HK-2 (cell line): ENCODE measurements at regions not wholly inside any gene's neighbourhood (a gene's known extent, or its start where the extent isn't known, plus 50 kb on each side); places are given as distances from the start of the nearest gene placed in this dataset.

ENCODE experiments used
- DNase-seq: peaks from one replicate; pipeline ENCODE4 v3.0.0-alpha.2; 2018; ENCODE audit not compliant: unreplicated experiment

- DNase-seq = no peak
Measured at GRCh38 chr9:28820741-28821140, 1247.5 kb upstream of the C9orf72 start.

- DNase-seq = no peak
Measured at GRCh38 chr9:28821240-28821639, 1248.0 kb upstream of the C9orf72 start.

DNA sequence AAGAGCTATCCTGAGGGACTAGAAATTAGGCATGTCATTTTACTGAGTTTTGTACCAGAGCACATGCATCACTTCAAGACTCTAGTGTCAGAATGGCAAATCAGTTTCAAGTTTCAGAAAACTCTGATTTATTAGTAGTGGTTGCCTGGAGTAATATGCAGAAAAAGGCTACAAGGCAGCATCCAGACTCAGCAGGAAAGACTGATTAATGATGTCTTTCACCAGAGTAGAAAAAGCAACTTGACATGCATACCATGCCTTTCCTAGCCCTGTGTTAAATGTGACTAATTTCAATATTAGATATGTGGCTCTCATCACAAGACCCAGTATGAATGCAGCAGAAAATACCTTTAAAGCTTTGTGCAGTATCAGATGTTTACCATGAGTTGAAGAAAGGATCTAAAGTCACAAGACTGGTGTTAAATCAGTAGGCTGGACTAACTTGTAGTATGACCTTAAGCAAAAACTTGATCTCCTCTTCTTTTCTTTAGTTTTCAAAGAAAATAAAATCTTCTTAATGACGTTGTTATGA, 1251.2 kb upstream of the C9orf72 start:
- DNase-seq = no peak

- no peak for DNase-seq
Measured at GRCh38 chr9:28832168-28832770, 1259.0 kb upstream of the C9orf72 start.

DNA sequence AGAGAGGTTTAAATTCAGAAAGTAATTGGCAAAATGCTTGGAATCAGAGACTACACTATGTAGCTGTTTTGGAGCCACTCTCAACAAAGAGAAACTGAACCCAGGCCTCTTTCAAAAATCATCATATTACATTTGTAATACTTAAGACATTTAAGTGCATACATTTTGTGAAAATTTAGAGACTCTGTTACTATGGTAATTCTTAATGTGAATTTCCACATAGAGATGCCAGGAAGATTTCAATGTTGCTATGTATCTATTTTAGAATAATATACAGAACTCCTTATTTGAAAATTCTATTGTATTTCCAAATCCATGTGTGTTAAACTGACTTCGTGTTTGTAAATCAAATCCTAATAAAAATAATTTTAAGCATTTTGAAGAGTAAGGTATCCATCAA, 1260.9 kb upstream of the C9orf72 start:
- no peak for DNase-seq

GRCh38 chr9:28839778-28840430, 1266.6 kb upstream of the C9orf72 start:
- DNase-seq = no peak

- DNase-seq = no peak
Measured at GRCh38 chr9:28841775-28842174, 1268.5 kb upstream of the C9orf72 start.

DNA sequence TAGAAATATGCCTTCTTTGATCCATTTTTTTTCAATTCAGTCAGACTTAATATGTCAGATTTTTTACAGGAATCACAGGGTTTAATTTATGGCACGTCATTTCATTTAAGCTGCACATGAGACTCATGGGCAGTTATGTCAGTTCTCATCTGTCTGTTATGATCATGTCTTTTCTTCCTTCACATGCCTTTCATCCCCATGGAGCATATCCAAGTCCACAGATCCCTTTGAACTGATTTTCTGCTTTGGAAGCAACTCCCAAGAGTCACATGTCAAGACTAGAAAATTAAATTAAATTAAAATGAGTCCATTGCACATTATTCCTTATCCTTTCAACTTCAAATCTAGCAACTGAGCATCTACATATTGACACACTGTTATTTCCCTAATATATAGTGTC, 1274.0 kb upstream of the C9orf72 start:
- DNase-seq = no peak

DNA sequence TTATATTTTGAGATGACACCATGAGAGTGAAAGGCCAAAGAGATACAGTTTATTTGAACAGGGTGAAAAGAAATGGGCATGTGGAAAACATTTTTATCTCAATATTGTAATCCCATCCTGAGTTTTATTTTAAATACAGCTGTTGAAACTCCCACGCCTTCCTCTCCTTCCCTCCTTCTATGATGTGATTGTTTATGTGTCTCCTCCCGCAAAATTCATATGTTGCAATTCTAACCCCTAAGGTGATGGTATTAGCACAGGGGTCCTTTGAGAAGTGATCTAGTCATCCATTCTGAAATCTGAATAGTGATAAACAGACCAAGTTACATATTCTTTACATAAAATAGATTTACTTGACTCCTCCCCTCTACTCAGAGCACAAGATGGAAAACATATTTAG, 1275.4 kb upstream of the C9orf72 start:
- DNase-seq = no peak

DNA sequence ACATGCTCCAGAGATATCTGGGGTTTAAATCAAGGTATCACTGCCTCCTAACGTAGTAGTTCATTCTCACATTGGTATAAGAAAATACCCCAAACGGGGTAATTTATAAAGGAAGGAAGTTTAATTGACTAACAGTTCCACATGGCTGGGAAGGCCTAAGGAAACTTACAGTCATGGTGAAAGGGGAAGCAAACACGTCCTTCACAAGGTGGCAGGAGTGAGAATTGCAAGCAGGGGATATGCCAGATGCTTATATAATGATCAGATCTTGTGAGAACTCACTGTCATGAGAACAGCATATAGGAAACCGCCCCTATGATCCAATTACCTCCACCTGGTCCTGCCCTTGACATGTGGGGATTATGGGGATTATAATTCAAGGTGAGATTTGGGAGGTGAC, 1280.2 kb upstream of the C9orf72 start:
- DNase-seq = no peak

- DNase-seq = no peak
Measured at GRCh38 chr9:28866951-28867350, 1293.7 kb upstream of the C9orf72 start.

DNA sequence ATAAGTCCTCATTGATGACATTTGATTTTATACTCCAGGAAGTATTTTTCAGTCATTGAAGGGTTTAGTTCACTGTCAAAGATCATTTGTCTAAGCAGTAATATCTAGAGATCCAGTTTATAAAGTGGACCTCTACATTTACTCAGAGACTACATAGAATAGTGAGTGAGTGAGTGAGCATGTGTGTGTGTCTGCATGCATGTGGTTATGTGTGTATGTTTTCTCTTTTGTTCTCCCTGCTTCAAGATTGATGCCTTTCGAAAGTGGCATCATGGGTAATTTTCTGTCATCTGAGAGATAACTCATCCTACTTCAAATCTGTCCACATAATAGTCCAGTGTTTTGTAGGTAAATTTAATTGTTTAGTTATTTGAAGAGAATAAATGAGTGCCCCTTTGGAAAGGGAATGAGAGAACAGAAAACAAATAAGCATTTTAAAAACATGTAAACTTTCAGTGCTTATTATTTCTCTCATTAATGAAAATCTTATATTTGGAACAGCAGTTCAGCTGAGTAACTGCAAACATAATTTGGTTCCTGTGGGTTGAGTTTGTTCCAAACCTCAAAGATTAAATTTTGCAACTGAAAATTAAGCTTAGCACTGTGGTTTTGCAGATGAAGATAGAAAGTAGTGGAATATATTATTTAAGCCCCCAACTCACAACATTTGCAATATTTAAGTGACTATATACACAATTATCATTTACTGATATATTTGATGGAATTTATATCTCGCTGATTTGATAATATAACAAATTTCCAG, 1295.1 kb upstream of the C9orf72 start:
- no peak for DNase-seq

- DNase-seq = no peak
Measured at GRCh38 chr9:28882529-28882928, 1309.2 kb upstream of the C9orf72 start.

DNA sequence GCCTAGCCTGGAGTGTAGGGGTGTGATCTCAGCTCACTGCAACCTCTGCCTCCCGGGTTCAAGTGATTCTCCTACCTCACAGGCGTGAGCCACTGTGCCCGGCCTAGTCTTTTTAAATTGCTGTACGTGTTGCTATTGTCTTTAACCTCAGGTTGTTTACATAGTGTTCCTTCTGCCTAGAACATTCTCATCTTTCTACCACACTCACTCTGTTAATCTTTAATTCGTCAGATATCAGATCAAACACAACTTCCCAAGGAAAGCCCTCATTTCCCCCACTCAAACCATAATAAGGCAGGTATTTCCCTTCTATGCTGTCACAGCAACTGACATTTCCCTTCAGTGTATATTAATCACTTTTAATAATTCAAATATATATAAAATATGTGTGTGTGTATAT, 1310.0 kb upstream of the C9orf72 start:
- DNase-seq = no peak

DNA sequence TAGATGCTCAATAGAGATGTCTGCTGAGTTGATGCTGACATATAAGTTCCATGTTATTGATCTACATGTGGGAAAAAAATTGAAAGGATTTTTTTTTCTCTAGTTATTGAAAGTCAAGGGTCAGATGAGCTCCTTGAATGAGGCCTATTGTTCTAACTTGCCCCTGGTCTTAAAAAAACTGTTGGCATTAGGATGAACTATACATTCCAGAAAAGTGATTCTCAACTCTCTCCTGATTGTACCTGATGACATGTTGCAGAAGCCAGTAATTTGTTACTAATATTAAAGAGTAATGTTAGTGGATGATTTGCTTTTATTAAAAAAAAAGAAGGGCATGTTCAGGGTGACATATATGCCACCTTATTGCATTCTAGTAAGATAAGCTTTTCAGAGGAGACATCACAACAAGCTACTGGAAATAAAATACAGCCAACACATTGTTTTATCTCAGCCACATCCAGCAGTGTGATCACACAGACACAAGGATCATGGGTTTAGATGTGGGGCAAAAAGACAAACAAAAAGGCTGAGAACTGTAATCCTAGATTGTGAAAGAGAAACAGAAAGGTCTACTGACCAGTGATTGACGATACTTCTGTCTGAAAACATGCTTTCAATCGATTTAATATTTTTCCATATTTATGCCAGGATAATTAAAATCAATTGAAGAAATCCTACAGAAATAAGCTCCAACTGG, 1314.1 kb upstream of the C9orf72 start:
- DNase-seq = no peak

GRCh38 chr9:28888806-28889205, 1315.5 kb upstream of the C9orf72 start:
- DNase-seq = no peak

GRCh38 chr9:28892538-28892937, 1319.3 kb upstream of the C9orf72 start:
- DNase-seq = no peak

- DNase-seq = no peak
Measured at GRCh38 chr9:28899267-28899666, 1326.0 kb upstream of the C9orf72 start.

GRCh38 chr9:28899926-28900325, 1326.6 kb upstream of the C9orf72 start:
- DNase-seq = no peak

DNA sequence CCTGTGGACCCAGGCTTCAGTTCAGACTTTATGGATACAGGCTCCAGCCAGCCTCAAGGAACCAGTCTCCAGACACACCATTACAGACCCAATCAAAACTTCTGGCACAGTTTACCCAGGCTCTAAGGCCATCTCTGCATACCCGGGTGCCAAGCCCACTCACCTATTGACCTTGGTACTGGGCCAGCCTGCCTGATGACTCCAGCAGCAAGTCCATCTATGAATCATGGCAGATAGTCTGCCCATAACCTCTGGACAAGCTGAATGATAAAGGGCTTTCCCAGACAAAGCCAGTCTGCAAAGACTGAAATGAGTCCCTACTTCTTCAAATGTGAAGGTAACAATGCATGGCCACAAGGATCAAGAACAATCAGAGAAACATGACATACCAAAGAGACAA, 1327.1 kb upstream of the C9orf72 start:
- no peak for DNase-seq

- DNase-seq = no peak
Measured at GRCh38 chr9:28909526-28909925, 1336.2 kb upstream of the C9orf72 start.

- DNase-seq = no peak
Measured at GRCh38 chr9:28912621-28913020, 1339.3 kb upstream of the C9orf72 start.
